T-helper 2 cell treated with Interferon-gamma antibody and Interleukin-4, amounts not matched to agents 5 μg/mL and 100 μg/mL, for 36 hours (primary cell): ENCODE measurements at regions not wholly inside any gene's neighbourhood (a gene's known extent, or its start where the extent isn't known, plus 50 kb on each side); places are given as distances from the start of the nearest gene placed in this dataset.

ENCODE experiments used
- DNase-seq: peaks from one replicate; pipeline ENCODE4 v3.0.0; 2021; ENCODE audit warnings: low spot score
- H3K27ac Mint-ChIP-seq: one replicate; pipeline ENCODE4 v1.8.0; 2021; ENCODE audit warnings: mild to moderate bottlenecking, mixed read lengths
- H3K27me3 Mint-ChIP-seq: one replicate; pipeline ENCODE4 v1.8.0; 2021; ENCODE audit warnings: low read depth, mixed read lengths
- H3K36me3 Mint-ChIP-seq: one replicate; pipeline ENCODE4 v1.8.0; 2021; ENCODE audit warnings: low read depth, mixed read lengths
- H3K4me1 Mint-ChIP-seq: one replicate; pipeline ENCODE4 v1.8.0; 2021; ENCODE audit warnings: low read depth, mixed read lengths
- H3K4me3 Mint-ChIP-seq: one replicate; pipeline ENCODE4 v1.8.0; 2022; ENCODE audit warnings: mild to moderate bottlenecking, moderate library complexity, mixed read lengths
- H3K9me3 Mint-ChIP-seq: one replicate; pipeline ENCODE4 v1.8.0; 2021; ENCODE audit warnings: mixed read lengths

GRCh38 chr18:42392926-42393325, 437.9 kb downstream of the PIK3C3 start:
- Mint-ChIP-seq H3K4me1 (no peaks in the 10 kb centered on the region), H3K9me3 (peaks cover 5% of the 10 kb centered on the region), H3K27me3 (no peaks in the 10 kb centered on the region), H3K36me3 (no peaks in the 10 kb centered on the region), H3K27ac (no peak overlapping the region), H3K4me3 (no peak overlapping the region)
- no peak for DNase-seq

- Mint-ChIP-seq H3K36me3 (no peaks in the 10 kb centered on the region), H3K9me3 (no peaks in the 10 kb centered on the region), H3K4me1 (no peaks in the 10 kb centered on the region), H3K4me3 (no peak overlapping the region), H3K27ac (no peak overlapping the region), H3K27me3 (no peaks in the 10 kb centered on the region)
- DNase-seq = no peak
These were observed 439.2 kb downstream of the PIK3C3 start for GRCh38 chr18:42394238-42394637.

GRCh38 chr18:42401131-42401673, 446.2 kb downstream of the PIK3C3 start:
- H3K9me3 Mint-ChIP-seq = no peaks in the 10 kb centered on the region
- no peaks in the 10 kb centered on the region for H3K27me3 Mint-ChIP-seq
- no peaks in the 10 kb centered on the region for H3K4me1 Mint-ChIP-seq
- H3K27ac Mint-ChIP-seq = no peak overlapping the region
- no peak overlapping the region for H3K4me3 Mint-ChIP-seq
- no peaks in the 10 kb centered on the region for H3K36me3 Mint-ChIP-seq
- DNase-seq = no peak

- DNase-seq = no peak
- no peak overlapping the region for H3K27ac Mint-ChIP-seq
These were observed 449.1 kb downstream of the PIK3C3 start for GRCh38 chr18:42404151-42404550.

GRCh38 chr18:42409005-42409404, 454.0 kb downstream of the PIK3C3 start:
- H3K4me1 Mint-ChIP-seq = no peaks in the 10 kb centered on the region

More at GRCh38 chr18:42404151-42404550, 449.1 kb downstream of the PIK3C3 start:
- Mint-ChIP-seq H3K4me3 (no peak overlapping the region), H3K4me1 (no peaks in the 10 kb centered on the region), H3K27me3 (no peaks in the 10 kb centered on the region), H3K36me3 (no peaks in the 10 kb centered on the region), H3K9me3 (peaks cover 3% of the 10 kb centered on the region)

GRCh38 chr18:42412281-42412680, 457.2 kb downstream of the PIK3C3 start:
- peaks cover 16% of the 10 kb centered on the region for H3K9me3 Mint-ChIP-seq

More at GRCh38 chr18:42409005-42409404, 454.0 kb downstream of the PIK3C3 start:
- DNase-seq = no peak
- H3K4me3 Mint-ChIP-seq = no peak overlapping the region
- no peaks in the 10 kb centered on the region for H3K36me3 Mint-ChIP-seq
- no peaks in the 10 kb centered on the region for H3K27me3 Mint-ChIP-seq
- no peak overlapping the region for H3K27ac Mint-ChIP-seq
- H3K9me3 Mint-ChIP-seq = peaks cover 16% of the 10 kb centered on the region

GRCh38 chr18:42412896-42413295, 457.9 kb downstream of the PIK3C3 start:
- Mint-ChIP-seq H3K36me3 (no peaks in the 10 kb centered on the region), H3K27ac (no peak overlapping the region), H3K27me3 (no peaks in the 10 kb centered on the region), H3K9me3 (peaks cover 13% of the 10 kb centered on the region), H3K4me1 (no peaks in the 10 kb centered on the region), H3K4me3 (no peak overlapping the region)
- no peak for DNase-seq

More at GRCh38 chr18:42412281-42412680, 457.2 kb downstream of the PIK3C3 start:
- Mint-ChIP-seq H3K27ac (no peak overlapping the region), H3K4me3 (no peak overlapping the region), H3K4me1 (no peaks in the 10 kb centered on the region), H3K36me3 (no peaks in the 10 kb centered on the region), H3K27me3 (no peaks in the 10 kb centered on the region)
- no peak for DNase-seq

GRCh38 chr18:42413870-42414269, 458.8 kb downstream of the PIK3C3 start:
- H3K4me3 Mint-ChIP-seq = no peak overlapping the region
- H3K27me3 Mint-ChIP-seq = no peaks in the 10 kb centered on the region
- peaks cover 13% of the 10 kb centered on the region for H3K9me3 Mint-ChIP-seq
- no peak for DNase-seq
- H3K36me3 Mint-ChIP-seq = no peaks in the 10 kb centered on the region
- no peaks in the 10 kb centered on the region for H3K4me1 Mint-ChIP-seq
- no peak overlapping the region for H3K27ac Mint-ChIP-seq

GRCh38 chr18:42414756-42415454, 459.9 kb downstream of the PIK3C3 start:
- Mint-ChIP-seq H3K9me3 (peaks cover 6% of the 10 kb centered on the region), H3K4me1 (no peaks in the 10 kb centered on the region), H3K4me3 (no peak overlapping the region), H3K36me3 (no peaks in the 10 kb centered on the region), H3K27me3 (no peaks in the 10 kb centered on the region), H3K27ac (no peak overlapping the region)
- DNase-seq = no peak

- no peak overlapping the region for H3K4me3 Mint-ChIP-seq
These were observed 462.2 kb downstream of the PIK3C3 start for GRCh38 chr18:42417189-42417588.

GRCh38 chr18:42418121-42418520, 463.1 kb downstream of the PIK3C3 start:
- Mint-ChIP-seq H3K4me3 (no peak overlapping the region), H3K9me3 (peaks cover 5% of the 10 kb centered on the region), H3K4me1 (no peaks in the 10 kb centered on the region), H3K27me3 (no peaks in the 10 kb centered on the region), H3K27ac (no peak overlapping the region), H3K36me3 (no peaks in the 10 kb centered on the region)
- DNase-seq = no peak

More at GRCh38 chr18:42417189-42417588, 462.2 kb downstream of the PIK3C3 start:
- Mint-ChIP-seq H3K9me3 (peaks cover 8% of the 10 kb centered on the region), H3K27ac (no peak overlapping the region), H3K36me3 (no peaks in the 10 kb centered on the region), H3K27me3 (no peaks in the 10 kb centered on the region), H3K4me1 (no peaks in the 10 kb centered on the region)
- DNase-seq = no peak

- Mint-ChIP-seq H3K4me3 (no peak overlapping the region), H3K27ac (no peak overlapping the region), H3K36me3 (no peaks in the 10 kb centered on the region), H3K4me1 (no peaks in the 10 kb centered on the region), H3K27me3 (no peaks in the 10 kb centered on the region), H3K9me3 (peaks cover 19% of the 10 kb centered on the region)
- DNase-seq = no peak
These were observed 470.0 kb downstream of the PIK3C3 start for GRCh38 chr18:42425025-42425424.

- no peak overlapping the region for H3K4me3 Mint-ChIP-seq
- peaks cover 14% of the 10 kb centered on the region for H3K9me3 Mint-ChIP-seq
- no peaks in the 10 kb centered on the region for H3K36me3 Mint-ChIP-seq
- no peak overlapping the region for H3K27ac Mint-ChIP-seq
- H3K4me1 Mint-ChIP-seq = no peaks in the 10 kb centered on the region
- no peaks in the 10 kb centered on the region for H3K27me3 Mint-ChIP-seq
- no peak for DNase-seq
These were observed 471.5 kb downstream of the PIK3C3 start for GRCh38 chr18:42426496-42427015.

- no peak for DNase-seq
- Mint-ChIP-seq H3K36me3 (no peaks in the 10 kb centered on the region), H3K9me3 (peaks cover 11% of the 10 kb centered on the region), H3K27me3 (no peaks in the 10 kb centered on the region), H3K4me3 (no peak overlapping the region), H3K4me1 (no peaks in the 10 kb centered on the region), H3K27ac (no peak overlapping the region)
These were observed 474.2 kb downstream of the PIK3C3 start for GRCh38 chr18:42429196-42429595.
